Activated effector memory CD4-positive, alpha-beta T cell treated with Interleukin-2 at 50 U/mL for 16 hours (primary cell): ENCODE measurements at regions not wholly inside any gene's neighbourhood (a gene's known extent, or its start where the extent isn't known, plus 50 kb on each side); places are given as distances from the start of the nearest gene placed in this dataset.

Experiments used
- DNase-seq: peaks from one replicate; pipeline ENCODE4 v3.0.0-alpha.2; 2020

DNA sequence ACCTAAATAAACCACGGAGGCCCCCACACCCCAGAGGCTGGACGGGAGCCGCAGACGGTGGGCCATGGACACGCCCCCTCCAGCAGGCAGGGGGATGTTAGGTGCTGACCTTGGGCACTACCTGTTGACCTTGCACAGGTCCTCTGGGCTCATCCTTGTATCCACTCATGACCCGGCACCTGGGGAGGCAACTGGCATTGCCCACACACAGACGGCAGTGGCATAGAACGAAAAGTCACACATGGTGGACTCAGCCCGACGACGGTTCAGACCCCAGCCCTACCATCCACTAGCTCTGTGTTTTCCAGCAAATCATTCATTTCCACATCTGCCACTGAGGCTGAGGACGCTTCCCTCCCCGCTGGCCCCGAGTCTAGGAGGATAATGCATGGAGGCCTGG, 247.7 kb upstream of the PPP2R2D start:
- DNase-seq = no peak

- no peak for DNase-seq
Measured at GRCh38 chr10:131653554-131654470, 247.0 kb upstream of the PPP2R2D start.

DNA sequence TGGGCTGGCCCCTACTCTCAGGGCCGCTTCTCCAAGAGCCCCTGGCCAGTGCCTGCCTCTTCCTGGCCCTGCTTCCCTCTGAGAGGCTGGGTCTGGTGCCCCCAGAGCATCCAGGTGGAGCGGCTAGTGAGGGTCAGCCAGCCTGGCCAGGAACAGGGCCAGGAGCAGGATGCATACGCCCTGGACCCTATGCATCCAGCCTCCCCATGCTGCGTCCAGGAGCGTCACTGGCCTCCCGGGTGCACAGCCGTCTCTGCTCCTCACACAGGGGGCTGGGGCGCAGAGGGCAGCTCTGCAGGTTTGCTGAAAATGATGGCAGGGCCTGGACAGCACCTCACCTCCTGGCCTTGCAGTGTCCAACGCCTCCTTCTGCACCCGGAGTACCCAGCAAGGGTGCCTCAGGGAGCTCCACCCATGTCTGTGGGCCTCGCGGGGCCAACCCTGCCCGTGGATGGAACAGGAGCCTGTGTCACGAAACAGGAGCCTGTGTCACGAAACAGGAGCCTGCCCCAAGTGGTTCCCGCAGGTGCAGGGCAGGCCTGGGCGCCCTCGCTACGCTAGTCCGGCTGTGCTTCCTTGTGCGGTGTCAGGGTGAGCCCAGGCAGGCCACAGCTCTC, 246.2 kb upstream of the PPP2R2D start:
- DNase-seq = no peak

DNA sequence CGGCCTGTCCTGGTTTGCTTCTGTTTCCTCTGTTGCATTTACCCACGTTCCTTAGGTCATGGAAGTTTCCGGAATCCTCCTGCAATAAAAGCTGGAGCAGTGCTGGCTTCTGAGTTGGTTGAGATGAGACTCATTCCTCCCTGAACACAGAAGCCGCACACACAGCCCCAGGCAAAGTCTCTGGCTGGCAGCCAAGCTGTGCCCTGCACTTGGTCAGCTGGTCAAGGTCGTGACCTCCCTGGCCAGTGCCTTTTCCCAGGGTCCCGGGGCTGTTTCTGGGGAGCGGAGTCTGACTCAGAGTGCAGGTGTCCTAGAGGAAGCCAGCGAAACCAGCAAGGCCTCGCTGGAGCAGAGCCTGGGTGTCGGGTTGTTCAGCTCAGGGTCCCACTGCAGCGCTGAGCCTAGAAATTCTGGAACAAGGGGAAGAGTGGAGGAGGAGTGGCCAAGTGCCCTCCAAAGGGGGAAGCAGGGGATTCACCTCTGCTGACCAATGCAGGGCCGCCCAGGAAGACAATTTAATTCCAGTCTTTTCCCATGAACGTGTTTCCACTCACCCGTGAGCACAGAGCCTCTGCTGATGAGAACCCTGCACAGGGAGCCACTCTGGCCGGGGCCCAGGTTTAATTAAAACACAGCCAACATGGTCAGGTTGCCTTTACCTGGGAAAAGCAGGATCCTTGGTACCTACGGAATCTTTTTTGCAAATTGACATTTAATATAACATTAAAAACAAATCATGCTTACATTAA, 245.5 kb upstream of the PPP2R2D start:
- DNase-seq = no peak

DNA sequence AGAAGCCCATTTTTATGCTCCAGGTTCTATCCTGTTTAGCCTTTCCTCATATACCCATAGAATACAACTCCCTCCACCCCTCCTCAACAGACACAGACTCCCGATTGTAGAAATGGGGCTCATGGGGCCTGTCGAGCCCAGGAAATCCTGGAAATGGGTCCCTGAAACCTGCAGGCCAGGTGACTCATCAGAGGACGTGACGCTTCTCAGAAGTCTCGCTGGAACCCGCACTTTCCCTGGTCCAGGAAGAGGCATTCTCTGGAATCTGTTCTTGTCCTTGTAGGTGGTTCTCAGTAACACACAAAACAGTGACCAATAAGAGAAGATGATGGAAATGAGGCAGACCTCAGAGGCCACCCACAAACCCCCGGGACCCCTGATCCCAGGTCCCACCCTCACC, 244.8 kb upstream of the PPP2R2D start:
- no peak for DNase-seq

- DNase-seq = no peak
Measured at GRCh38 chr10:131656431-131656841, 244.4 kb upstream of the PPP2R2D start.

DNA sequence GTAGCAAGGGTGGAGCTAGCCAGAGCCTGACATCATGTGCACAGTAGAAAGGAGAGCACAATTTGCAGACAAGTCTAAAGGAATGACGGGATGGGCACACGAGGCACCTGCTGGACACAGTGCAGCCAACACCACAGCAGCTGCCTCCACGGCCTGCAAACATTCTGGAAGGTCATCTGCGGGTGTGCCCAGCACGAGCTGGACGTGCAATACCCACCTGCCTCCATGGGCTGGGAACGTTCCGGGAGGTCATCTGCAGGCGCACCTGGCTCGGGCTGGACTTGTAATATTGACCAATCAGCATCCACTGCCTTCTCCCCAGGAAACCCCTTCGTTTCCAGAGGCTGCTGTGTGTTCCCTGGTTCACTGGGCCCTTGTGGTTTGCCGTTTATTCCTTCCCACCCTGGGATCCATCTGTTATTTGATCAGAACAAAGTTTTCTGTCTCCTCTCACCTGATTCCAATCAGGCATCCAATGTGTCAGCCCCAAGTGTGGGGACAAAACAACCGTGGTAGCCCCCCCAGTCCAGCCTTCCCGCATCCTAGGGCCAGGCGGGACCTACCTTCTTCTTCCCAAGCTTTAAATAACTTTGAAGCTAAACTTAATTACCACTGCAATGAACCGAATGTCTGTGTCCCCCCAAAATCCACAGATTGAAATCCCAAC, 243.4 kb upstream of the PPP2R2D start:
- no peak for DNase-seq

- DNase-seq = no peak
Measured at GRCh38 chr10:131657985-131658330, 242.8 kb upstream of the PPP2R2D start.

GRCh38 chr10:131658476-131659110, 242.2 kb upstream of the PPP2R2D start:
- no peak for DNase-seq

DNA sequence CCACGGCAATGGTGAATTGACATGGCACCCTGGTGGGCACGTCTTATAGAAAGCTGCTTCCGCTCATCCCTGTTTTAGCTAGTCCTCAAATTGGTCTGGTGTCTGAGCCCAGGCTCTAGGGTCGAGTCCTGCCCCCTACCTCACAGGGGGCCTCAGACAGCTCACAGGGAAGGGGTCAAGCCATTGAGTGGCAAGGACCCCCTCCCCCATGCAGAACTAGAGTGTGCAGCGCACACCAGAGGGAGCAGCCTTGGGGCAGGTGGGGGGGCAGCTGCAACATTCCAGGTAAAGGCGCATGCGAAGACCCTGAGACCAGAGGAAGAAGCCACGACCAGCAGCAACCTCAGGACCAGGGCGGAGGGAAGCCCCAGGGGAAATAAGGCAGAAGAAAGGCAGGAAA, 240.4 kb upstream of the PPP2R2D start:
- no peak for DNase-seq

GRCh38 chr10:131662851-131663250, 238.0 kb upstream of the PPP2R2D start:
- DNase-seq = no peak

DNA sequence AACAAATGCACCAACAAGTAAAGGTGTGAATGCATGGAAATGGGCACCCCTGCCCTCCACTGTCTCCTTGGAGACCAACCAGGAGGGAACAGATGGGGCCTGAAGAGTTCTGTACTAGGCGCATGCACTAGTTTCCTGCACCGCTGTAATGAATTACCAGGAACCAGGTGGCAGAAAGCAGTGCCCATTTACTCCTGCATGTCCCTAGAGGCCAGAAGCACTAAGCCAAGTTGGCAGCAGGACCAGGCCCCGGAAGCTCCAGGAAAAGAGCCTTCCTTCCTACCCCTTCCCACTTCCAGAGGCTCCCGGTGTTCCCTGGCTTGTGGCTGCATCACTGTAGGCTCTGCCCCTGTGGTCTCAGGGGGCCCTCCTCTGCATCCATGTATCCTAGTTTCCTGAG, 237.5 kb upstream of the PPP2R2D start:
- DNase-seq = no peak

GRCh38 chr10:131666091-131666490, 234.7 kb upstream of the PPP2R2D start:
- no peak for DNase-seq

DNA sequence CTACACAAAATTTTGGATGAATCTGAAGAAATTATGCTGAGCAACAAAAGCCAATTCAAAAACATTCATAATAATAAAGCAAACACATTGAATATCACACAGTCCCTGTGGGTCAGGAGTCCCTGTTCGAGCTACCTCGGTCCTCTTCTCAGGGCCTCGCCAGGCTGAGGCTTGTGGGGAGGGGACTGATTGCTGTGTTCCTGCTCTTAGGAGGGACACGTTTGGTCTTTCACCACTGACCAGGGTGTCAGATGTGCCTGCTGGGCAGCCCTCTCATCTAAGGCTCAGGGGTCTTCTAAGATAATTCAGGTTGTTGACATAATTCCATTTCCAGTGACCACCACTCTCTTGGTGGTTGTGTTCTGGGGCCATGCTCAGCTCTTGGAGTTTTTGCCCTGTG, 233.8 kb upstream of the PPP2R2D start:
- DNase-seq = no peak

DNA sequence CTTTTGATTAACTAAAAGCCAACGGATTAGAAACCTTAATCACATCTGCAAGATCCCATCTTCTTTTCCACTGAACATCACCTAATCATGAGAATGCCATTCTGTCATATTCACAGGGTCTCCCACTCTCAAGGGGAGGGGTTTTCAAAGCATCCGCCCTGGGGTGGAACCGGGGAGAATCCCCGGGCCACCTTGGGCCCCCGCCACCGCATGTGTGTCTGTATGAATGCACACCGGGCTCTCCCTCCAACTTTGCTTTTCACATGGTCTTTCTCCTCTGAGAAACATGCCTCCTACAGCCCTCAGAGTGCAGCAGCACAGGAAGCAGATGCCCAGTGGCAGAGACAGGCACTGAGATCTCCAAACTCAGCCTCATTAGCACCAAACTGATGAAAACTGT, 233.2 kb upstream of the PPP2R2D start:
- no peak for DNase-seq

DNA sequence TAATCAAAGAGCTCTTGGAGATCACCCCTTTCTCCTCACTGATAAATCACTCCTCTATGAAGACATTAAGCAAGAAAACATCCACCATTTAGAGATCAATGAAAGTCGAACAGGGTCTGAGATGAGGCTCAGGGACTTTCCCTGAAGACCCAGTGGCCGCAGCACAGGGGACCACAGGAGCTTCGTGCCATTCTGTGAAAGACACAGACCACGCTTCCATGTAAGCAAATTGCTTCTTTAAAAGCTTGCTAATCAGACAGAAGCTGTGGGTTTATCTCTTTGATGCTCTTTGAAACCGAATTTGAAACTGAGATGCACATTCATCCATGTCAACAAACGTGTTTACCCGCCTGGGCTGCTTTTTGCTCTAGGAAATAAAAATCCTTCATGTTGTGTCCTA, 231.9 kb upstream of the PPP2R2D start:
- no peak for DNase-seq

GRCh38 chr10:131669838-131670237, 231.0 kb upstream of the PPP2R2D start:
- DNase-seq = no peak

- DNase-seq = no peak
Measured at GRCh38 chr10:131670341-131670740, 230.5 kb upstream of the PPP2R2D start.

DNA sequence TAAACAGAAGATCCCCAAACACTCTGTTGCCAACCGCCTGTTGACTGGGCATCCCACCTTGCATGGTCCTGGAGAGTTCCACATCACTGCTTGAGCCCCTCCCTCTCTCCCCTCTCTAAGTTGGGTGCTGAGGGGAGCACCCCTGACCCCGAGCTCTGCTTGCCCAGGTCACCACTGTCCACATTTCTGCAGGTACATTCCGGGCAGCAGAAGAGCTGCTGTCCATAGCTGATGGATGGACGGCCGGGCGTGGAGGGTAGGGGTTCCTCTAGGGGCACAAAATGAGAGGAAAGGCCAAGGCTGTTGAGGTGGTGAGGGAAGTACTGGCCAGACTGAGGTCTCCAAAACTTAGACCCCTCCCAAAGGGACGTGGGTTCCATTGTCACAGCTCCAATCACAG, 227.4 kb upstream of the PPP2R2D start:
- no peak for DNase-seq

- no peak for DNase-seq
Measured at GRCh38 chr10:131674130-131674529, 226.7 kb upstream of the PPP2R2D start.

DNA sequence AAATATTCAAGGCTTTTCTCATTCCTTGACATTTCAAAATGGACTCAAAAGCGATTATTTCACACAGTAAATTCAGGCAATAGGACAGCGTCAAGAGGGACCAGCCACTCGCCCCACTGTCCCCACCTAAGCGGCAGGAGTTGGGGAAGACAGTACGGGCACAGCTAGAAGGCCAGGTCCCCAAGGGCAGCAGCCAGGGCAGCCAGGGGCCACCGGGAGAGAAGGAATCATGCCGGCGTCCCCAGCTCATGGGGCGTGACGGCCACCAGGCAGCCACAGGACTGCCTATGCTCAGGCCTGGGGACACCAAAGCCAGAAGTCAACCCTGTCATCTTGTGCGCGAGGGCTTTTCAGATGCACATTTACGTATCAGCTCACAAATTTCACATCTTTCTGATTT, 225.7 kb upstream of the PPP2R2D start:
- DNase-seq = no peak

GRCh38 chr10:131676046-131676799, 224.6 kb upstream of the PPP2R2D start:
- DNase-seq = no peak
